Body of pancreas (tissue), 4 donors: ENCODE measurements at regions not wholly inside any gene's neighbourhood (a gene's known extent, or its start where the extent isn't known, plus 50 kb on each side); places are given as distances from the start of the nearest gene placed in this dataset.

Experiments used
- ATAC-seq: fragments of 150-250 bp; one replicate; pipeline ENCODE4 v1.9.1; 2016
- DNase-seq, 4 donors: peaks; one replicate each; pipeline ENCODE4 v3.0.0-alpha.2; 2019
- H3K27ac ChIP-seq, 4 donors: fragments of 200-600 bp; sonication (generic); 1 replicate in 3 of 4; 2 replicates in 1 of 4; pipeline versions ENCODE4 v1.5.1 to v1.6.1; 2016 to 2019; ENCODE audit warnings: mild to moderate bottlenecking in 1 of 4, mixed read lengths in 1 of 4, moderate library complexity in 1 of 4
- H3K27me3 ChIP-seq, 2 donors: fragments of 200-600 bp; sonication (generic); one replicate each; pipeline ENCODE4 v1.6.0; 2016; ENCODE audit warnings: mild to moderate bottlenecking in 1 of 2
- H3K36me3 ChIP-seq, 2 donors: fragments of 200-600 bp; sonication (generic); replicated peaks in 1 of 2; 2 replicates each; pipeline ENCODE4 v1.5.1; 2016; ENCODE audit warnings: low read depth in 2 of 2; ENCODE audit not compliant: insufficient read depth in 1 of 2
- H3K4me1 ChIP-seq: fragments of 200-600 bp; sonication (generic); one replicate; pipeline ENCODE4 v1.6.0; 2016
- H3K4me3 ChIP-seq, 2 donors: fragments of 200-600 bp; sonication (generic); 1 replicate in 1 of 2; 2 replicates in 1 of 2; pipeline ENCODE4 v1.5.1; 2016 to 2019
- H3K9me3 ChIP-seq, 3 donors: fragments of 200-600 bp; sonication (generic); 1 replicate in 2 of 3; 2 replicates in 1 of 3; pipeline ENCODE4 v1.5.1; 2016
- POLR2A ChIP-seq, 3 donors: fragments of 450-650 bp; IDR thresholded peaks; one replicate each; pipeline ENCODE4 v1.6.1; 2016; ENCODE audit warnings: antibody characterized with exemption in 3 of 3, mild to moderate bottlenecking in 2 of 3
- WGBS, 2 donors: methylation state at CpG; one replicate each; pipeline ENCODE4 v1.1.5; 2017; 5-methylcytosine and 5-hydroxymethylcytosine counted together
- intact Hi-C: fragments of 100-400 bp; cut with DNase I; formaldehyde crosslinking; loops from one replicate; pipeline ENCODE4 v1.15.1; 2023
- TF ChIP-seq, protein P1 (sequence below), 7 experiments: fragments of 450-650 bp in 4 of 7; fragments of 200-600 bp in 3 of 7; sonication (generic) in 3 of 7; IDR thresholded peaks; one replicate each; pipeline ENCODE4 v1.5.1; 2016 to 2019; ENCODE audit warnings: antibody characterized with exemption in 7 of 7

GRCh38 chr4:108567831-108568230, 52.5 kb upstream of the RPL34 start:
- H3K4me3 ChIP-seq: no peak overlapping the region
- ATAC-seq: no peak
- no peaks in the 10 kb centered on the region for H3K27me3 ChIP-seq
- no peaks in the 10 kb centered on the region for H3K36me3 ChIP-seq
- TF ChIP-seq, protein P1, sequence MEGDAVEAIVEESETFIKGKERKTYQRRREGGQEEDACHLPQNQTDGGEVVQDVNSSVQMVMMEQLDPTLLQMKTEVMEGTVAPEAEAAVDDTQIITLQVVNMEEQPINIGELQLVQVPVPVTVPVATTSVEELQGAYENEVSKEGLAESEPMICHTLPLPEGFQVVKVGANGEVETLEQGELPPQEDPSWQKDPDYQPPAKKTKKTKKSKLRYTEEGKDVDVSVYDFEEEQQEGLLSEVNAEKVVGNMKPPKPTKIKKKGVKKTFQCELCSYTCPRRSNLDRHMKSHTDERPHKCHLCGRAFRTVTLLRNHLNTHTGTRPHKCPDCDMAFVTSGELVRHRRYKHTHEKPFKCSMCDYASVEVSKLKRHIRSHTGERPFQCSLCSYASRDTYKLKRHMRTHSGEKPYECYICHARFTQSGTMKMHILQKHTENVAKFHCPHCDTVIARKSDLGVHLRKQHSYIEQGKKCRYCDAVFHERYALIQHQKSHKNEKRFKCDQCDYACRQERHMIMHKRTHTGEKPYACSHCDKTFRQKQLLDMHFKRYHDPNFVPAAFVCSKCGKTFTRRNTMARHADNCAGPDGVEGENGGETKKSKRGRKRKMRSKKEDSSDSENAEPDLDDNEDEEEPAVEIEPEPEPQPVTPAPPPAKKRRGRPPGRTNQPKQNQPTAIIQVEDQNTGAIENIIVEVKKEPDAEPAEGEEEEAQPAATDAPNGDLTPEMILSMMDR (IDR thresholded peaks at IDR 0.05): no peak
- TF ChIP-seq POLR2A (IDR thresholded peaks at IDR 0.05): no peak
- H3K9me3 ChIP-seq: no peaks in the 10 kb centered on the region
- no peak overlapping the region for H3K27ac ChIP-seq
- intact Hi-C loops: no loop called here
- DNase-seq: no peak
- H3K4me1 ChIP-seq: no peaks in the 10 kb centered on the region

- intact Hi-C loops: no loop called here
- TF ChIP-seq, protein P1 (IDR thresholded peaks at IDR 0.05): no peak
- TF ChIP-seq POLR2A (IDR thresholded peaks at IDR 0.05): no peak
- no peaks in the 10 kb centered on the region for H3K27me3 ChIP-seq
- WGBS, 2 donors: 40 to 47% methylated on average over 3 of the region's 3 CpGs
- no peak overlapping the region for H3K4me3 ChIP-seq
- no peaks in the 10 kb centered on the region for H3K36me3 ChIP-seq
- H3K4me1 ChIP-seq: no peaks in the 10 kb centered on the region
- no peak overlapping the region for H3K27ac ChIP-seq
- no peak for DNase-seq
- H3K9me3 ChIP-seq: no peaks in the 10 kb centered on the region
- ATAC-seq: no peak
These were observed 59.3 kb upstream of the RPL34 start for GRCh38 chr4:108561116-108561515.

- intact Hi-C loops: no loop called here
- no peak overlapping the region for H3K4me3 ChIP-seq
- no peaks in the 10 kb centered on the region for H3K36me3 ChIP-seq
- no peaks in the 10 kb centered on the region for H3K4me1 ChIP-seq
- no peak for TF ChIP-seq POLR2A (IDR thresholded peaks at IDR 0.05)
- TF ChIP-seq, protein P1 (IDR thresholded peaks at IDR 0.05): no peak
- WGBS, 2 donors: 52 to 73% methylated on average over 4 of the region's 4 CpGs
- DNase-seq (no peak), ATAC-seq (peak; percentile 42)
- no peak overlapping the region for H3K27ac ChIP-seq
- H3K9me3 ChIP-seq: no peaks in the 10 kb centered on the region
- no peaks in the 10 kb centered on the region for H3K27me3 ChIP-seq
These were observed 59.8 kb upstream of the RPL34 start for GRCh38 chr4:108560616-108561015.

- H3K4me3 ChIP-seq: no peak overlapping the region
- no peaks in the 10 kb centered on the region for H3K27me3 ChIP-seq
- H3K9me3 ChIP-seq: no peaks in the 10 kb centered on the region
- 66 to 72% methylated on average over 3 of the region's 3 CpGs for WGBS, 2 donors
- TF ChIP-seq POLR2A (IDR thresholded peaks at IDR 0.05): no peak
- TF ChIP-seq, protein P1 (IDR thresholded peaks at IDR 0.05): no peak
- intact Hi-C loops: no loop called here
- ATAC-seq (no peak), DNase-seq (no peak)
- H3K4me1 ChIP-seq: no peaks in the 10 kb centered on the region
- no peak overlapping the region for H3K27ac ChIP-seq
- H3K36me3 ChIP-seq: no peaks in the 10 kb centered on the region
These were observed 60.5 kb upstream of the RPL34 start for GRCh38 chr4:108559911-108560310.

- Histone ChIP-seq H3K27ac (no peak overlapping the region), H3K36me3 (no peaks in the 10 kb centered on the region), H3K4me3 (no peak overlapping the region), H3K27me3 (no peaks in the 10 kb centered on the region), H3K9me3 (no peaks in the 10 kb centered on the region), H3K4me1 (no peaks in the 10 kb centered on the region)
- ATAC-seq: no peak
- DNase-seq: no peak
- intact Hi-C loops: no loop called here
- no peak for TF ChIP-seq POLR2A (IDR thresholded peaks at IDR 0.05)
- TF ChIP-seq, protein P1 (IDR thresholded peaks at IDR 0.05): no peak
- 57 to 61% methylated on average over 7 of the region's 7 CpGs for WGBS, 2 donors
These were observed 61.1 kb upstream of the RPL34 start for GRCh38 chr4:108559068-108559793.
